ENCODE measurements at regions not wholly inside any gene's neighbourhood (a gene's known extent, or its start where the extent isn't known, plus 50 kb on each side); places are given as distances from the start of the nearest gene placed in this dataset.
"Not testable (repeated sequence)": the region's sequence is repeated elsewhere in the genome, so short reads cannot be mapped to it uniquely, and the experiment has no call there.

- no peaks in the 10 kb centered on the region for H3K9me3 ChIP-seq
- no peak for DNase-seq
- H3K36me3 ChIP-seq = no peaks in the 10 kb centered on the region
- peaks cover 0 to 10% of the 10 kb centered on the region in 2 donors for H3K4me1 ChIP-seq
- TF ChIP-seq POLR2A (IDR thresholded peaks at IDR 0.05) (no peak), CTCF (IDR thresholded peaks at IDR 0.05) (no peak)
- WGBS, 2 donors = 97 to 98% methylated on average over 1 of the region's 1 CpG
- H3K27ac ChIP-seq = no peak overlapping the region
- H3K4me3 ChIP-seq (replicated peaks in 1 of 3) = no peak overlapping the region
- H3K27me3 ChIP-seq = no peaks in the 10 kb centered on the region
- intact Hi-C loops (cut with DNase I) = no loop called here
These were observed 69.9 kb upstream of the PSME4 start for GRCh38 chr2:54040685-54041084.

DNA sequence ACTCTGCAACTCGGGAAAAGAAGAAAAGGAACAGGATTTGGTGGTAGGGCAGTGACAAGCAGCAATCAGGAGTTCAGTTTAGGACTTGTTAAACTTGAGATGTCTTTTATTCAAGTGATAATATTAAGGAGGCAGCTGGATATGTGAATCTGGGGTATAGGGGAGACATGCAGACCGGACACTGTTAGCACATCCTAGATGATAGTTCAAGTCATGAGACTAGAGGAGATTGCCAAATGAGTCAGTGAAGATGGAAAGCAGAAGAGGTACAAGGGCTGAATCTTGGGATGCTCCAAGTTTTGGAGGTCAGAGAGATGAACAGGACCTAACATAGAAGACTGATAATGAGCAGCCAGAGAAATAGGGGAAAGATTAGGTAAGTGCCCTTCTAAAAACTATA is 69.5 kb upstream of the PSME4 start:
- DNase-seq = no peak
- Histone ChIP-seq H3K27ac (no peak overlapping the region), H3K36me3 (no peaks in the 10 kb centered on the region), H3K9me3 (no peaks in the 10 kb centered on the region), H3K27me3 (no peaks in the 10 kb centered on the region), H3K4me1 (peaks cover 0 to 10% of the 10 kb centered on the region in 2 donors), H3K4me3 (replicated peaks in 1 of 3) (no peak overlapping the region)
- TF ChIP-seq CTCF (IDR thresholded peaks at IDR 0.05) = no peak
- WGBS, 2 donors = 90 to 91% methylated on average over 2 of the region's 2 CpGs
- intact Hi-C loops (cut with DNase I) = no loop called here

DNA sequence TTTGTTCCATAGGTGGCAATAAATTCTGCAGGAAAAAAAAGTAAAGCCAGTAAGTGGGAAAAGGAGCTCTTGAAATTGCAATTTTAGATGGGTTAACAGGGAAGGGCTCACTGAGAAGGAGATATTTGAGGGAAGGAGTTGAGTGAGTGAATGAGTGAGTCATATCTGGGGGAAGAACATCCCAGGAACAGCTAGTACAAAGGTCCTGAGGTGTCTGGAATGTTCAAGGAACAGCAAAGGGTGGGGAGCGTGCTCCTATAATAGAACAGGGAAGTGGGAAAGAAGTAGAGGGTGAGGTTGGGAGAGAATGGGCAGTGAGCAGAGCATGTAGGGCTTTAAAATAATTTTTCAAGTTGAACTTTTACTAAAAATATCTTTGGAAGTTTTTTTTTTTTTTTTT is 68.0 kb upstream of the PSME4 start:
- WGBS, 2 donors = 94 to 95% methylated on average over 1 of the region's 1 CpG
- no peak for TF ChIP-seq CTCF (IDR thresholded peaks at IDR 0.05)
- TF ChIP-seq POLR2A (IDR thresholded peaks at IDR 0.05) = no peak
- Histone ChIP-seq H3K27ac (no peak overlapping the region), H3K27me3 (no peaks in the 10 kb centered on the region), H3K36me3 (no peaks in the 10 kb centered on the region), H3K9me3 (no peaks in the 10 kb centered on the region), H3K4me1 (peaks cover 0 to under 1% of the 10 kb centered on the region in 2 donors), H3K4me3 (replicated peaks in 1 of 3) (no peak overlapping the region)
- intact Hi-C loops (cut with DNase I) = no loop called here
- DNase-seq = no peak

DNA sequence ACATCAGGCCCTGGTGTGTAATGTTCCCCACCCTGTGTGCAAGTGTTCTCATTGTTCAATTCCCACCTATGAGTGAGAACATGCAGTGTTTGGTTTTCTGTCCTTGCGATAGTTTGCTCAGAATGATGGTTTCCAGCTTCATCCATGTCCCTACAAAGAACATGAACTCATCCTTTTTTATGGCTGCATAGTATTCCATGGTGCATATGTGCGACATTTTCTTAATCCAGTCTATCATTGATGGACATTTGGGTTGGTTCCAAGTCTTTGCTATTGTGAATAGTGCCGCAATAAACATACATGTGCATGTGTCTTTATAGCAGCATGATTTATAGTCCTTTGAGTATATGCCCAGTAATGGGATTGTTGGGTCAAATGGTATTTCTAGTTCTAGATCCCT is 60.5 kb upstream of the PSME4 start:
- H3K36me3 ChIP-seq; H3K4me3 ChIP-seq (replicated peaks in 1 of 3); DNase-seq; intact Hi-C loops (cut with DNase I); H3K27ac ChIP-seq; H3K27me3 ChIP-seq; H3K9me3 ChIP-seq: not testable (repeated sequence)
- peaks cover 20 to 27% of the 10 kb centered on the region in 2 donors for H3K4me1 ChIP-seq
- WGBS, 2 donors = 96 to 99% methylated on average over 3 of the region's 3 CpGs

GRCh38 chr2:54030806-54031205 is 60.0 kb upstream of the PSME4 start:
- intact Hi-C loops (cut with DNase I) = no loop called here
- Histone ChIP-seq H3K27me3 (no peaks in the 10 kb centered on the region), H3K9me3 (no peaks in the 10 kb centered on the region), H3K4me3 (replicated peaks in 1 of 3) (no peak overlapping the region), H3K27ac (peak overlapping the region in 1 of 3 donors; percentile 92), H3K4me1 (peaks cover 20 to 27% of the 10 kb centered on the region in 2 donors), H3K36me3 (no peaks in the 10 kb centered on the region)
- TF ChIP-seq CTCF (IDR thresholded peaks at IDR 0.05) = no peak
- TF ChIP-seq POLR2A (IDR thresholded peaks at IDR 0.05) = no peak
- no peak for DNase-seq
- WGBS, 2 donors = 93 to 94% methylated on average over 2 of the region's 2 CpGs

DNA sequence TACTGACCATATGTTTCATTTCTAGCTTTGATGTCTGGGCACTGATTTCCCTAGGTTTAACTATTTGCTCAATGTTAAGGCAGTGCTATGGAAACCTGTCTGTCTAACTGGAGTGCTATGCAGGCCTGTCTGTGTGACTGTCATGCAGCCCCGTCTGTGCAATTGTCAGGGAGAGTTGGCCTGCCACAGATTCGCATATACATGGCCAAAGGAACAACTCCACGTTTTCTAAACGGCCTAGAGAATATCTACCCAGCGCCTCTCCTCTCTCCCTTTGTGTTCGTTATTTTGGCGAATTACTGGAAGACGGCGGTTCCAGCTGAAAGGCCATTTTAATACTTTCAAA is 59.6 kb upstream of the PSME4 start:
- Histone ChIP-seq H3K27ac (peak overlapping the region; percentile 63 to 92 (median 72)), H3K9me3 (no peaks in the 10 kb centered on the region), H3K4me1 (peaks cover 20 to 27% of the 10 kb centered on the region in 2 donors), H3K27me3 (no peaks in the 10 kb centered on the region), H3K4me3 (replicated peaks in 1 of 3) (no peak overlapping the region), H3K36me3 (no peaks in the 10 kb centered on the region)
- no peak for TF ChIP-seq CTCF (IDR thresholded peaks at IDR 0.05)
- no peak for TF ChIP-seq POLR2A (IDR thresholded peaks at IDR 0.05)
- 69 to 79% methylated on average over 9 of the region's 9 CpGs for WGBS, 2 donors
- DNase-seq = no peak
- intact Hi-C loops (cut with DNase I) = no loop called here

All from thyroid gland (tissue), 4 donors.